ENCODE measurements at regions not wholly inside any gene's neighbourhood (a gene's known extent, or its start where the extent isn't known, plus 50 kb on each side); places are given as distances from the start of the nearest gene placed in this dataset.

DNA sequence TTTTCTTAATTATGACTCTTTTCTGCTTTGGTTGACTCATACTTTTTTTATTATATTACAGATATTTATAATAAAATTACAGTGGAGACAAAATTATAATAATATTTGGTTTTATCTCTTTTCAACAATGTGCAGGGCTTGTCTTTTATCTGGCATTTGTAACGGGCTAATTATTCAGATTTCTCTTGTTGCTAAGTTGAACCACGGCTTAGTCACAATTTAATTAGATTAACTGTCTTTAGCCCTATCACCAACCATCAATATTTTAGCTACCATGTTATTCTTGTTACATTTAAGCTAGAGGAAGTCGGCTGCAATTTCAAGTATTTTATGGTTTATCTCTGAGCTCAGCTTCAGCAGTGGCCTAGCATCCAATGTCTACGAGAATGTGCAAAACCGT is 798.9 kb upstream of the CA10 start:
- H3K27ac ChIP-seq, result no peak overlapping the region
- no peaks in the 10 kb centered on the region for H3K27me3 ChIP-seq (replicated peaks)
- no peak overlapping the region for H3K4me3 ChIP-seq (ENCODE audit: low read depth, low read length)
- in situ Hi-C loops (cut with HindIII; ENCODE audit: low pct_ligation_motif_present, low sequenced_read_pairs), result no loop called here
- no peaks in the 10 kb centered on the region for H3K36me3 ChIP-seq (replicated peaks)
- DNase-seq, result no peak
- TF ChIP-seq, protein P1, sequence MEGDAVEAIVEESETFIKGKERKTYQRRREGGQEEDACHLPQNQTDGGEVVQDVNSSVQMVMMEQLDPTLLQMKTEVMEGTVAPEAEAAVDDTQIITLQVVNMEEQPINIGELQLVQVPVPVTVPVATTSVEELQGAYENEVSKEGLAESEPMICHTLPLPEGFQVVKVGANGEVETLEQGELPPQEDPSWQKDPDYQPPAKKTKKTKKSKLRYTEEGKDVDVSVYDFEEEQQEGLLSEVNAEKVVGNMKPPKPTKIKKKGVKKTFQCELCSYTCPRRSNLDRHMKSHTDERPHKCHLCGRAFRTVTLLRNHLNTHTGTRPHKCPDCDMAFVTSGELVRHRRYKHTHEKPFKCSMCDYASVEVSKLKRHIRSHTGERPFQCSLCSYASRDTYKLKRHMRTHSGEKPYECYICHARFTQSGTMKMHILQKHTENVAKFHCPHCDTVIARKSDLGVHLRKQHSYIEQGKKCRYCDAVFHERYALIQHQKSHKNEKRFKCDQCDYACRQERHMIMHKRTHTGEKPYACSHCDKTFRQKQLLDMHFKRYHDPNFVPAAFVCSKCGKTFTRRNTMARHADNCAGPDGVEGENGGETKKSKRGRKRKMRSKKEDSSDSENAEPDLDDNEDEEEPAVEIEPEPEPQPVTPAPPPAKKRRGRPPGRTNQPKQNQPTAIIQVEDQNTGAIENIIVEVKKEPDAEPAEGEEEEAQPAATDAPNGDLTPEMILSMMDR (IDR thresholded peaks at IDR 0.05; ENCODE audit: low read depth, low read length, missing control alignments), result no peak

DNA sequence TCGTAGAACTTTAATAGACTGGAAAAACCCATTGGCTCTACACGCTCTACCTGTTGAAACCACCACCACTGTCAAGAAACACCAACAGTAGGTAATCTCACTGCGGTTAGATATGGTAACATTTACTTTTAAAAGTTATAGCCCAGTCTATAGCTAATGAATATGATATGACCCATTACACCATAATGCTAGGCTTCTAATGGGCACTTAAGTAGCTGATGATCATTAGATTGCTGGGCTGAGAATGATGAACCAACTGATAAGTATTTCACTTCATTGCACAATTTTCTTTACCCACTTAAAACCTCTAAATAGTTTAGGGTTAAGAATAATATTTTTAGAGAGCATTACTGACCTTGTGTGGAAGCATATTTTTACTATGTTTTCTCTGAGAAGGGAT is 788.9 kb upstream of the CA10 start:
- TF ChIP-seq, protein P1 (IDR thresholded peaks at IDR 0.05; ENCODE audit: low read depth, low read length, missing control alignments), result no peak
- DNase-seq, result no peak
- in situ Hi-C loops (cut with HindIII; ENCODE audit: low pct_ligation_motif_present, low sequenced_read_pairs), result no loop called here
- Histone ChIP-seq H3K36me3 (replicated peaks) (no peaks in the 10 kb centered on the region), H3K27ac (no peak overlapping the region), H3K27me3 (replicated peaks) (no peaks in the 10 kb centered on the region), H3K4me3 (ENCODE audit: low read depth, low read length) (no peak overlapping the region)

DNA sequence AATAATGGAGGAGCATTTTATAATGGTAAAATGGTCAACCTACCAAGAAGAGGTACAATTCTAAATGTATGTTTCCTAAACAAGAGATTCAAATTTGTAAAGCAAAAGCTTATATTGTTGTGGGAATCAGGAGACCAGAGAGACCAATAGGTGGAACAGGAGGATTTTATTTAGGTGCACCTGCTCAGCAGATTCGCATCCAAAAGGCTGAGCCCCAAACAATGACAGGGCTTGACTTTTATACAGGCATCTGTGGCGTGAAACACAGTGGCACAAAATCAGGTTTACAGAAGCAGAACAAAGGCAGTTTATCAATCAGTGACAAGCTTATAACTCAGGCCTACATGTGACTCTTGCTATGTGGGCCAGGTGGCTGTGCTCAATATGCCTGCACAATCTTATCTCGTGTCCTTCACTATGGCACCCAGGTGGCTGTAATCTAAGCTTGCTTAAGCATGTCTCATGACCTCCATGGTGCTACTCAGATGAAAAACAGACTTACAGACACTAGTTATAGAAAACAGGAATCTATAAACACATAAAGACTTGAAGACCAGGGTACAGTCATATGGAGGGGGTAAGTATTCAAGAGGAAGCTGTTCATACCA is 780.2 kb upstream of the CA10 start:
- Histone ChIP-seq H3K4me3 (ENCODE audit: low read depth, low read length) (no peak overlapping the region), H3K36me3 (replicated peaks) (no peaks in the 10 kb centered on the region), H3K27ac (no peak overlapping the region), H3K27me3 (replicated peaks) (no peaks in the 10 kb centered on the region)
- no peak for DNase-seq
- in situ Hi-C loops (cut with HindIII; ENCODE audit: low pct_ligation_motif_present, low sequenced_read_pairs), result no loop called here
- TF ChIP-seq, protein P1 (IDR thresholded peaks at IDR 0.05; ENCODE audit: low read depth, low read length, missing control alignments), result no peak

DNA sequence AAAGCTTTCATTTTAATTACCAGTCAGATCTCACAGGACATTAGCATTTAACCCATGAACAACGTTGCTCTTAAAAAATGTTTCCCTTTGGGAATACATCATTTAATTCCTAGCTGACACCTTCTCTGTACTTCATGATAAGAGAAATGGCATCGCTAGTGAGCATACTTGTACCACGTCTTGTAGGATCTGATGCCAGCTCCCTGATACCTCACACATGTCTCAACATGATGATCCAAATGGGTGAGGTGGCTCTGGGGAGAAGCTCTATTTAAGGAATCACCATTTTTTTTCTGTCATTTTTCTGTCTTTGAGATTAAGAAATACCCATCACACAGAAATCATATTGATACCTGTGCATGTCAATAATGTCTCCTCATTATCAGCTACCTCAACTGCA is 772.1 kb upstream of the CA10 start:
- in situ Hi-C loops (cut with HindIII; ENCODE audit: low pct_ligation_motif_present, low sequenced_read_pairs), result no loop called here
- Histone ChIP-seq H3K4me3 (ENCODE audit: low read depth, low read length) (no peak overlapping the region), H3K27me3 (replicated peaks) (no peaks in the 10 kb centered on the region), H3K36me3 (replicated peaks) (no peaks in the 10 kb centered on the region), H3K27ac (no peak overlapping the region)
- no peak for DNase-seq
- TF ChIP-seq, protein P1 (IDR thresholded peaks at IDR 0.05; ENCODE audit: low read depth, low read length, missing control alignments), result no peak

DNA sequence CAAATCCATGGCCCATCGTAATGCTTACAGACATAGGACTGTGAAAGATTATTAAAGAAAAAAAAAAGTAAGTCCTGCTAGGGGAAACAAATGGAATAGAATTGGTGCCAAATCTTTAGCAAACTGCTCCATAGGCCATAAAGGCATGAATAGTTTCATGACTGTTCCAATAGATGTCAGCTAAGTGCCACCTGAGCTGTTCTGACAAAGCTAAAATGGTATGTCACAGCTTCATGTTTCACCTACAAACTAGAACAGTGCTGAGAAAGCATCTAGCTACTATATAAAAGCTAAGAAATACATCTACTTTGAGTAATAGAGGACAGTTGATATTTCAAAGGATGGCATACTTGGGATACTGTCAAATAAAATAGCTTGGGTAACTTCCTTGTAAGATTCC is 771.6 kb upstream of the CA10 start:
- Histone ChIP-seq H3K36me3 (replicated peaks) (no peaks in the 10 kb centered on the region), H3K4me3 (ENCODE audit: low read depth, low read length) (no peak overlapping the region), H3K27ac (no peak overlapping the region), H3K27me3 (replicated peaks) (no peaks in the 10 kb centered on the region)
- TF ChIP-seq, protein P1 (IDR thresholded peaks at IDR 0.05; ENCODE audit: low read depth, low read length, missing control alignments), result no peak
- no peak for DNase-seq
- in situ Hi-C loops (cut with HindIII; ENCODE audit: low pct_ligation_motif_present, low sequenced_read_pairs), result no loop called here

DNA sequence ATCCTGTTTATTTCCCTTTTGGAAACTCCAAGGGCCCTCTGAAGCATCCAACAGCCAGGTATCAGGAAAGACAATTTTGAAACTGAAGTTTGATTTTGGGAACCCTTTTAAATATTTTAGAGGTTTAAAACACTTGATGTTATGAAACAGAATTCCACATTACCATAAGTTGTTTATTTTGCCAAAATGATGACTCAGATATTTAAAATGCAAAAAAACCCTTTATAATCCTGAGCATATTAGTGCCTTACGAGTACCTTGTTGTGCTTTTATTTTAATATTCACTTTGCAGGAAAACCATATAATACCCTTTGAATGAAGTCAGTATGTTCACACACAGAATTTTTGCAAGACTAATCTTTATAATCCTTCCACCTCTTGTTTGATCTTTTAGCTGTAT is 765.1 kb upstream of the CA10 start:
- TF ChIP-seq, protein P1 (IDR thresholded peaks at IDR 0.05; ENCODE audit: low read depth, low read length, missing control alignments), result no peak
- in situ Hi-C loops (cut with HindIII; ENCODE audit: low pct_ligation_motif_present, low sequenced_read_pairs), result no loop called here
- no peak for DNase-seq
- H3K27ac ChIP-seq, result no peak overlapping the region
- H3K36me3 ChIP-seq (replicated peaks), result no peaks in the 10 kb centered on the region
- no peaks in the 10 kb centered on the region for H3K27me3 ChIP-seq (replicated peaks)
- no peak overlapping the region for H3K4me3 ChIP-seq (ENCODE audit: low read depth, low read length)
